OCI-LY1 (cell line): ENCODE measurements at regions not wholly inside any gene's neighbourhood (a gene's known extent, or its start where the extent isn't known, plus 50 kb on each side); places are given as distances from the start of the nearest gene placed in this dataset.
A peak's percentile ranks its signal among the peaks of the same experiment; 100 is the strongest.

Experiments used
- H2AFZ ChIP-seq: fragments of 200-600 bp; sonication (generic), shearing (Covaris generic); 2 replicates; pipeline ENCODE4 v1.6.0; 2014; ENCODE audit warnings: antibody characterized with exemption, mild to moderate bottlenecking, low read length
- H3F3A ChIP-seq: fragments of 200-600 bp; sonication (generic), shearing (Covaris generic); 2 replicates; pipeline ENCODE4 v1.6.0; 2014; ENCODE audit warnings: mild to moderate bottlenecking, antibody characterized with exemption, low read length, moderate library complexity; ENCODE audit not compliant: insufficient read depth
- H3K27ac ChIP-seq: fragments of 200-600 bp; sonication (generic); 2 replicates; pipeline ENCODE4 v1.5.1; 2014; ENCODE audit warnings: low read length, mixed run types, mild to moderate bottlenecking, low read depth; ENCODE audit not compliant: poor library complexity, severe bottlenecking
- H3K27me3 ChIP-seq: fragments of 200-600 bp; sonication (generic); 2 replicates; pipeline ENCODE4 v1.6.0; 2014; ENCODE audit warnings: antibody characterized with exemption, mild to moderate bottlenecking, low read length, moderate library complexity; ENCODE audit not compliant: insufficient read depth
- H3K36me3 ChIP-seq: fragments of 200-600 bp; sonication (generic); 2 replicates; pipeline ENCODE4 v1.6.1; 2014; ENCODE audit warnings: mild to moderate bottlenecking, antibody characterized with exemption, low read length, moderate library complexity, mixed read lengths; ENCODE audit not compliant: insufficient read depth
- H3K4me1 ChIP-seq: fragments of 200-600 bp; sonication (generic); 2 replicates; pipeline ENCODE4 v1.5.1; 2014; ENCODE audit warnings: mild to moderate bottlenecking, low read length, moderate library complexity; ENCODE audit not compliant: insufficient read depth, severe bottlenecking
- H3K4me2 ChIP-seq: fragments of 200-600 bp; sonication (generic), shearing (Covaris generic); 2 replicates; pipeline ENCODE4 v1.6.1; 2014; ENCODE audit warnings: low read length
- H3K4me3 ChIP-seq: fragments of 200-600 bp; sonication (generic); 2 replicates; pipeline ENCODE4 v1.5.1; 2014; ENCODE audit warnings: low read length, low read depth, mild to moderate bottlenecking, mixed read lengths; ENCODE audit not compliant: poor library complexity, severe bottlenecking
- H3K79me2 ChIP-seq: fragments of 200-600 bp; shearing (Covaris generic); 2 replicates; pipeline ENCODE4 v1.6.1; 2016; ENCODE audit warnings: mixed run types, low read length, mixed read lengths; ENCODE audit not compliant: insufficient read depth
- H3K9ac ChIP-seq: fragments of 200-600 bp; sonication (generic), shearing (Covaris generic); 2 replicates; pipeline ENCODE4 v1.6.1; 2014; ENCODE audit warnings: mild to moderate bottlenecking, low read length, mixed read lengths
- H3K9me2 ChIP-seq: fragments of 200-600 bp; sonication (generic), shearing (Covaris generic); 2 replicates; pipeline ENCODE4 v1.6.1; 2014; ENCODE audit warnings: low read depth, mild to moderate bottlenecking, low read length, mixed read lengths
- H3K9me3 ChIP-seq: fragments of 200-600 bp; shearing (Covaris generic); 2 replicates; pipeline ENCODE4 v1.6.1; 2014; ENCODE audit warnings: low read length, mixed read lengths
- H4K20me1 ChIP-seq: fragments of 200-600 bp; sonication (generic), shearing (Covaris generic); 2 replicates; pipeline ENCODE4 v1.6.0; 2016; ENCODE audit warnings: mild to moderate bottlenecking, low read length; ENCODE audit not compliant: insufficient read depth
- CTCF ChIP-seq: fragments of 200-600 bp; sonication (generic), shearing (Covaris generic); IDR thresholded peaks from 2 replicates; pipeline ENCODE4 v1.5.1; 2017; ENCODE audit warnings: mild to moderate bottlenecking, antibody characterized with exemption, low read length, moderate library complexity, mixed read lengths
- EZH2 ChIP-seq: fragments of 200-600 bp; sonication (generic), shearing (Covaris generic); IDR thresholded peaks from 2 replicates; pipeline ENCODE4 v1.8.0; 2017; ENCODE audit warnings: borderline replicate concordance, mixed run types, mild to moderate bottlenecking, antibody characterized with exemption, low read length, moderate library complexity, mixed read lengths

DNA sequence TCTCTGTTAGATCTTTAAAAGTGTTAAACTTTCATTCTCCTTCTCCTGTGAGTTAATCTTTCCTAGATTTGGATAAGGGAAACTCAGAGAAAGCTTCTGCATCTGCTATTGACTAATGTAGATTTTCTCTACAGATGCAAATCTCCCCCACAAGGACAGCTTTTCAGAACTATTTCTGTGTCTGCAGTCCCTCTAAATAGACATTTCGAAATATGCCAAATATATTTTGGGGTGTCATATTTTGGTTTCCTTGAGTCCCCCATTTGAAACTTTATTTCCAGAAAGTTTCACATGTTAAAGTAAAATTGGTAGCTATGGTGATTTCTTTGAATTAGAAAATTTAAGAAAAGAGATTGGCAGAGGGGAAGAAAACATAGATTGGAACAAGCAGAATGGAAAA lies 852.3 kb upstream of the ALCAM start:
- H4K20me1 ChIP-seq = no peaks in the 10 kb centered on the region
- H3K4me1 ChIP-seq = peaks cover 24% of the 10 kb centered on the region
- no peaks in the 10 kb centered on the region for H3K27me3 ChIP-seq
- H3K79me2 ChIP-seq = no peaks in the 10 kb centered on the region
- no peak overlapping the region for H3K4me2 ChIP-seq
- no peak overlapping the region for H3K4me3 ChIP-seq
- no peak overlapping the region for H2AFZ ChIP-seq
- no peak for TF ChIP-seq CTCF
- no peak for TF ChIP-seq EZH2
- no peak overlapping the region for H3K27ac ChIP-seq
- H3K36me3 ChIP-seq = peaks cover 49% of the 10 kb centered on the region
- no peak overlapping the region for H3K9ac ChIP-seq
- H3K9me3 ChIP-seq = peaks cover 11% of the 10 kb centered on the region
- H3F3A ChIP-seq = no peaks in the 10 kb centered on the region
- H3K9me2 ChIP-seq = no peaks in the 10 kb centered on the region

GRCh38 chr3:104514776-104515175 lies 851.9 kb upstream of the ALCAM start:
- H3K4me1 ChIP-seq = peaks cover 28% of the 10 kb centered on the region
- TF ChIP-seq EZH2 (no peak), CTCF (no peak)
- H4K20me1 ChIP-seq = no peaks in the 10 kb centered on the region
- no peaks in the 10 kb centered on the region for H3K9me2 ChIP-seq
- H3K27ac ChIP-seq = no peak overlapping the region
- H3K27me3 ChIP-seq = no peaks in the 10 kb centered on the region
- no peaks in the 10 kb centered on the region for H3K79me2 ChIP-seq
- H3F3A ChIP-seq = no peaks in the 10 kb centered on the region
- no peak overlapping the region for H2AFZ ChIP-seq
- peaks cover 11% of the 10 kb centered on the region for H3K9me3 ChIP-seq
- H3K36me3 ChIP-seq = peaks cover 49% of the 10 kb centered on the region
- H3K9ac ChIP-seq = no peak overlapping the region
- no peak overlapping the region for H3K4me3 ChIP-seq
- H3K4me2 ChIP-seq = no peak overlapping the region

DNA sequence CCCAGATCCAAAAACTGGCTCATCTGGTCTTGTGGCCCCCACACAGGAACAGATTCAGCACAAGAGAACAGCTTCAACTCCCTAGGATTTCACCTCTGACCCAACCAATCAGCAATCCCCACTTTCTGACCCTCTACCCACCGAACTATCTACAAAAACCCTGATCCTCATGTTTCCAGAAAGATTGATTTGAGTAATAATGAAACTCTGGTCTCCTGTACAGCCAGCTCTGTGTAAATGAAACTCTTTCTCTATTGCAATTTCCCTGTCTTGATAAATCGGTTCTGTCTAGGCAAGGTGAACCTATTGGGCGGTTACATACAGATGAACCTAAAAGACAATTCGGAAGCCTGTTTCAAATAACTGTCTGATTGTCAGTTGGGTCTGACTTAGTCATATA lies 847.6 kb upstream of the ALCAM start:
- TF ChIP-seq CTCF (no peak), EZH2 (no peak)
- H2AFZ ChIP-seq = no peak overlapping the region
- H3K9me2 ChIP-seq = no peaks in the 10 kb centered on the region
- peaks cover 38% of the 10 kb centered on the region for H3K36me3 ChIP-seq
- peak overlapping the region; percentile 27 for H3K4me3 ChIP-seq
- peak overlapping the region; percentile 62 for H3K4me2 ChIP-seq
- peaks cover 57% of the 10 kb centered on the region for H3K4me1 ChIP-seq
- H3K27me3 ChIP-seq = no peaks in the 10 kb centered on the region
- H3F3A ChIP-seq = peaks cover 10% of the 10 kb centered on the region; the same call in 1 of the 2 replicates
- peak overlapping the region; percentile 98 for H3K27ac ChIP-seq
- no peaks in the 10 kb centered on the region for H3K79me2 ChIP-seq
- H3K9ac ChIP-seq = peak overlapping the region; percentile 44; the same call in 1 of the 2 replicates
- H4K20me1 ChIP-seq = no peaks in the 10 kb centered on the region
- 0 out of 2 replicates have a peak, but pooled peaks cover 3% of the 10 kb centered on the region for H3K9me3 ChIP-seq
